WTC11 (cell line): ENCODE measurements at regions not wholly inside any gene's neighbourhood (a gene's known extent, or its start where the extent isn't known, plus 50 kb on each side); places are given as distances from the start of the nearest gene placed in this dataset.

Experiments used
- ATAC-seq: fragments of 200-7000 bp; cut with Tn5 transposase; 2 replicates; pipeline ENCODE4 v1.10.0; 2021; ENCODE audit warnings: mild to moderate bottlenecking, moderate library complexity
- CTCF ChIA-PET: fragments of 300-600 bp; sonication (Branson Sonifier 250); formaldehyde crosslinking; loops from one replicate; lab custom pipeline; 2021; ENCODE audit warnings: antibody characterized with exemption; lab: Charles Lee
- POLR2A ChIA-PET: fragments of 350-600 bp; sonication (Branson Sonifier 250); formaldehyde crosslinking; loops from one replicate; lab custom pipeline; 2021; ENCODE audit warnings: antibody characterized with exemption; lab: Charles Lee
- DNase-seq: peaks from one replicate; pipeline ENCODE4 v3.0.0; 2021; ENCODE audit warnings: low spot score
- H3K27ac Mint-ChIP-seq: 2 replicates; pipeline ENCODE4 v1.8.0; 2021; ENCODE audit warnings: mixed read lengths
- H3K27me3 Mint-ChIP-seq: 2 replicates; pipeline ENCODE4 v1.8.0; 2021; ENCODE audit warnings: low read depth, mild to moderate bottlenecking, moderate library complexity, mixed read lengths
- H3K36me3 Mint-ChIP-seq: 2 replicates; pipeline ENCODE4 v1.8.0; 2021; ENCODE audit warnings: mixed read lengths
- H3K4me1 Mint-ChIP-seq: 2 replicates; pipeline ENCODE4 v1.8.0; 2022; ENCODE audit warnings: mixed read lengths
- H3K4me3 Mint-ChIP-seq: 2 replicates; pipeline ENCODE4 v1.8.0; 2021; ENCODE audit warnings: mild to moderate bottlenecking, moderate library complexity, mixed read lengths
- H3K9me3 Mint-ChIP-seq: 2 replicates; pipeline ENCODE4 v1.8.0; 2021; ENCODE audit warnings: mixed read lengths
- ATF1 ChIP-seq: sonication (generic); formaldehyde crosslinking; IDR thresholded peaks from 2 replicates; pipeline ENCODE4 v1.8.1; 2023; ENCODE audit warnings: mild to moderate bottlenecking, moderate library complexity, missing genetic modification reagents
- CBFB ChIP-seq: sonication (generic); formaldehyde crosslinking; IDR thresholded peaks from 2 replicates; pipeline ENCODE4 v1.8.1; 2022; ENCODE audit warnings: mild to moderate bottlenecking, low read depth, missing genetic modification reagents
- CDX4 ChIP-seq: fragments of 250-450 bp; sonication (Bioruptor Pico); IDR thresholded peaks from 2 replicates; pipeline ENCODE4 v1.9.0; 2021; ENCODE audit warnings: moderate library complexity, mild to moderate bottlenecking, inconsistent platforms, borderline replicate concordance
- CREB1 ChIP-seq: sonication (generic); formaldehyde crosslinking; IDR thresholded peaks from 2 replicates; pipeline ENCODE4 v1.8.0; 2023; ENCODE audit warnings: mild to moderate bottlenecking, missing genetic modification reagents
- CTCF ChIP-seq: fragments of 200-600 bp; IDR thresholded peaks from 2 replicates; pipeline ENCODE4 v1.8.0; 2022; ENCODE audit warnings: antibody characterized with exemption
- E2F1 ChIP-seq: sonication (generic); formaldehyde crosslinking; IDR thresholded peaks from 2 replicates; pipeline ENCODE4 v1.8.0; 2022; ENCODE audit warnings: mild to moderate bottlenecking, missing genetic modification reagents
- ESRRA ChIP-seq: sonication (generic); formaldehyde crosslinking; IDR thresholded peaks from 2 replicates; pipeline ENCODE4 v1.8.1; 2022; ENCODE audit warnings: mild to moderate bottlenecking, missing genetic modification reagents, borderline replicate concordance
- FOXP1 ChIP-seq: sonication (generic); formaldehyde crosslinking; IDR thresholded peaks from 2 replicates; pipeline ENCODE4 v1.8.0; 2022; ENCODE audit warnings: missing genetic modification reagents, mild to moderate bottlenecking, moderate library complexity, borderline replicate concordance
- FOXP4 ChIP-seq: sonication (generic); formaldehyde crosslinking; IDR thresholded peaks from 2 replicates; pipeline ENCODE4 v1.8.0; 2022; ENCODE audit warnings: mild to moderate bottlenecking, missing genetic modification reagents
- OVOL2 ChIP-seq: fragments of 250-450 bp; sonication (Bioruptor Pico); IDR thresholded peaks from 2 replicates; pipeline ENCODE4 v1.9.0; 2021; ENCODE audit warnings: mild to moderate bottlenecking, borderline replicate concordance
- RORB ChIP-seq: fragments of 250-450 bp; sonication (Bioruptor Pico); IDR thresholded peaks from 2 replicates; pipeline ENCODE4 v1.9.0; 2021; ENCODE audit warnings: mild to moderate bottlenecking
- TEAD1 ChIP-seq: sonication (generic); formaldehyde crosslinking; IDR thresholded peaks from 2 replicates; pipeline ENCODE4 v1.8.0; 2022; ENCODE audit warnings: mild to moderate bottlenecking, missing genetic modification reagents
- USF2 ChIP-seq: sonication (generic); formaldehyde crosslinking; IDR thresholded peaks from 2 replicates; pipeline ENCODE4 v1.8.1; 2023; ENCODE audit warnings: mild to moderate bottlenecking, missing genetic modification reagents, moderate library complexity
- ZBTB21 ChIP-seq: sonication (generic); formaldehyde crosslinking; IDR thresholded peaks from 2 replicates; pipeline ENCODE4 v1.8.1; 2023; ENCODE audit warnings: mild to moderate bottlenecking, missing genetic modification reagents, borderline replicate concordance
- ZBTB43 ChIP-seq: sonication (generic); formaldehyde crosslinking; IDR thresholded peaks from 2 replicates; pipeline ENCODE4 v1.8.1; 2023; ENCODE audit warnings: mild to moderate bottlenecking, missing genetic modification reagents
- ZNF416 ChIP-seq: fragments of 250-450 bp; sonication (Bioruptor Pico); IDR thresholded peaks from 2 replicates; pipeline ENCODE4 v1.9.0; 2021; ENCODE audit warnings: mild to moderate bottlenecking, inconsistent platforms
- ZNF512 ChIP-seq: sonication (generic); formaldehyde crosslinking; IDR thresholded peaks from 2 replicates; pipeline ENCODE4 v1.8.1; 2022; ENCODE audit warnings: missing genetic modification reagents, borderline replicate concordance
- ZSCAN18 ChIP-seq: fragments of 250-450 bp; sonication (Bioruptor Pico); IDR thresholded peaks from 2 replicates; pipeline ENCODE4 v2.1.2; 2022; ENCODE audit warnings: mild to moderate bottlenecking, moderate library complexity

GRCh38 chr13:67303661-67304333 lies 73.7 kb upstream of the PCDH9 start:
- no peaks in the 10 kb centered on the region for H3K9me3 Mint-ChIP-seq
- H3K36me3 Mint-ChIP-seq: no peaks in the 10 kb centered on the region
- no peaks in the 10 kb centered on the region for H3K27me3 Mint-ChIP-seq
- no peak for TF ChIP-seq OVOL2 (CRISPR knock-in tag)
- TF ChIP-seq CREB1: no peak
- no peak for TF ChIP-seq CDX4
- TF ChIP-seq USF2: no peak
- TF ChIP-seq ZNF512 (CRISPR knock-in tag): no peak
- no peak for TF ChIP-seq FOXP4 (CRISPR knock-in tag)
- TF ChIP-seq ESRRA (CRISPR knock-in tag): no peak
- TF ChIP-seq ATF1 (CRISPR knock-in tag): no peak
- no peak for TF ChIP-seq ZBTB21
- TF ChIP-seq ZNF416 (CRISPR knock-in tag): no peak
- no peak for TF ChIP-seq FOXP1 (CRISPR knock-in tag)
- no peak for ATAC-seq
- POLR2A ChIA-PET: no interaction called here
- H3K27ac Mint-ChIP-seq: no peak overlapping the region
- no peaks in the 10 kb centered on the region for H3K4me1 Mint-ChIP-seq
- CTCF ChIA-PET: no interaction called here
- H3K4me3 Mint-ChIP-seq: no peak overlapping the region
- no peak for DNase-seq

GRCh38 chr13:67299751-67300150 lies 69.6 kb upstream of the PCDH9 start:
- CTCF ChIA-PET: no interaction called here
- no peak overlapping the region for H3K27ac Mint-ChIP-seq
- no peaks in the 10 kb centered on the region for H3K9me3 Mint-ChIP-seq
- POLR2A ChIA-PET: no interaction called here
- H3K4me1 Mint-ChIP-seq: no peaks in the 10 kb centered on the region
- H3K4me3 Mint-ChIP-seq: no peak overlapping the region
- TF ChIP-seq TEAD1 (CRISPR knock-in tag): no peak
- H3K36me3 Mint-ChIP-seq: no peaks in the 10 kb centered on the region
- DNase-seq (no peak), ATAC-seq (no peak)
- no peaks in the 10 kb centered on the region for H3K27me3 Mint-ChIP-seq

- H3K4me1 Mint-ChIP-seq: no peaks in the 10 kb centered on the region
- no peak for DNase-seq
- no peaks in the 10 kb centered on the region for H3K36me3 Mint-ChIP-seq
- no peaks in the 10 kb centered on the region for H3K27me3 Mint-ChIP-seq
- no peak overlapping the region for H3K27ac Mint-ChIP-seq
- ATAC-seq: no peak
- no peak overlapping the region for H3K4me3 Mint-ChIP-seq
- POLR2A ChIA-PET: no interaction called here
- no peaks in the 10 kb centered on the region for H3K9me3 Mint-ChIP-seq
- CTCF ChIA-PET: no interaction called here
- TF ChIP-seq ATF1 (CRISPR knock-in tag): no peak
- no peak for TF ChIP-seq RORB (CRISPR knock-in tag)
- no peak for TF ChIP-seq CBFB
- TF ChIP-seq ZBTB43 (CRISPR knock-in tag): no peak
- TF ChIP-seq ZSCAN18 (CRISPR knock-in tag): no peak
- no peak for TF ChIP-seq E2F1 (CRISPR knock-in tag)
- TF ChIP-seq CTCF: no peak
- no peak for TF ChIP-seq ZNF512 (CRISPR knock-in tag)
- no peak for TF ChIP-seq ESRRA (CRISPR knock-in tag)
Measured at GRCh38 chr13:67299072-67299635, 69.0 kb upstream of the PCDH9 start.
